ACC112 (cell line): ENCODE measurements at regions not wholly inside any gene's neighbourhood (a gene's known extent, or its start where the extent isn't known, plus 50 kb on each side); places are given as distances from the start of the nearest gene placed in this dataset.

Experiments
- H2AFZ ChIP-seq: fragments of 200-600 bp; sonication (generic); one replicate; pipeline ENCODE4 v1.6.0; 2017; ENCODE audit warnings: antibody characterized with exemption, low read length; ENCODE audit not compliant: unreplicated experiment
- H3K27ac ChIP-seq: fragments of 200-600 bp; sonication (generic); 2 replicates; pipeline ENCODE4 v1.5.1; 2014; ENCODE audit warnings: low read depth, mild to moderate bottlenecking, antibody characterized with exemption, low read length, moderate library complexity
- H3K27me3 ChIP-seq: fragments of 200-600 bp; sonication (generic); 2 replicates; pipeline ENCODE4 v1.6.1; 2014; ENCODE audit warnings: mild to moderate bottlenecking, antibody characterized with exemption, low read length, moderate library complexity, mixed read lengths; ENCODE audit not compliant: insufficient read depth
- H3K36me3 ChIP-seq: fragments of 200-600 bp; sonication (generic); 2 replicates; pipeline ENCODE4 v1.6.1; 2016; ENCODE audit warnings: mild to moderate bottlenecking, antibody characterized with exemption, low read length, moderate library complexity, mixed read lengths; ENCODE audit not compliant: insufficient read depth
- H3K4me1 ChIP-seq: fragments of 200-600 bp; sonication (generic); one replicate; pipeline ENCODE4 v1.6.1; 2016; ENCODE audit warnings: low read length, mixed read lengths; ENCODE audit not compliant: insufficient read depth, unreplicated experiment, control insufficient read depth
- H3K4me3 ChIP-seq: fragments of 200-600 bp; sonication (generic); 2 replicates; pipeline ENCODE4 v1.5.1; 2014; ENCODE audit warnings: mild to moderate bottlenecking, low read depth, low read length
- H3K79me2 ChIP-seq: fragments of 200-600 bp; sonication (generic); one replicate; pipeline ENCODE4 v1.6.0; 2016; ENCODE audit warnings: low read length; ENCODE audit not compliant: control insufficient read depth, unreplicated experiment, insufficient read depth

- Histone ChIP-seq H3K27ac (no peak overlapping the region), H3K4me3 (no peak overlapping the region), H3K4me1 (peaks cover 9% of the 10 kb centered on the region), H3K27me3 (no peaks in the 10 kb centered on the region; the same call in 1 of the 2 replicates), H3K36me3 (no peaks in the 10 kb centered on the region), H3K79me2 (no peaks in the 10 kb centered on the region), H2AFZ (no peak overlapping the region)
Measured at GRCh38 chr18:10067670-10068659, 154.1 kb downstream of the VAPA start.

- no peaks in the 10 kb centered on the region; the same call in 1 of the 2 replicates for H3K27me3 ChIP-seq
- H2AFZ ChIP-seq, result no peak overlapping the region
- H3K4me1 ChIP-seq, result peaks cover 11% of the 10 kb centered on the region
- H3K4me3 ChIP-seq, result no peak overlapping the region
- H3K79me2 ChIP-seq, result no peaks in the 10 kb centered on the region
- no peaks in the 10 kb centered on the region for H3K36me3 ChIP-seq
- no peak overlapping the region for H3K27ac ChIP-seq
Measured at GRCh38 chr18:10068766-10069567, 155.2 kb downstream of the VAPA start.

- H3K4me1 ChIP-seq, result peaks cover 11% of the 10 kb centered on the region
- H3K36me3 ChIP-seq, result no peaks in the 10 kb centered on the region
- no peak overlapping the region for H2AFZ ChIP-seq
- H3K79me2 ChIP-seq, result no peaks in the 10 kb centered on the region
- H3K27me3 ChIP-seq, result no peaks in the 10 kb centered on the region; the same call in 1 of the 2 replicates
- no peak overlapping the region for H3K4me3 ChIP-seq
- H3K27ac ChIP-seq, result no peak overlapping the region
Measured at GRCh38 chr18:10070561-10071000, 156.8 kb downstream of the VAPA start.

GRCh38 chr18:10072671-10073175, 158.9 kb downstream of the VAPA start:
- H3K27me3 ChIP-seq, result no peaks in the 10 kb centered on the region; the same call in 1 of the 2 replicates
- H2AFZ ChIP-seq, result no peak overlapping the region
- no peak overlapping the region for H3K4me3 ChIP-seq
- peaks cover 11% of the 10 kb centered on the region for H3K4me1 ChIP-seq
- H3K36me3 ChIP-seq, result no peaks in the 10 kb centered on the region
- H3K27ac ChIP-seq, result 0 out of 2 replicates have a peak overlapping the region, but pooled peaks have one; percentile 2
- no peaks in the 10 kb centered on the region for H3K79me2 ChIP-seq

GRCh38 chr18:10074110-10074509, 160.3 kb downstream of the VAPA start:
- H3K4me3 ChIP-seq, result no peak overlapping the region
- no peaks in the 10 kb centered on the region for H3K36me3 ChIP-seq

GRCh38 chr18:10074728-10075127, 160.9 kb downstream of the VAPA start:
- Histone ChIP-seq H3K79me2 (no peaks in the 10 kb centered on the region), H3K4me3 (no peak overlapping the region), H3K27ac (no peak overlapping the region), H3K4me1 (peaks cover 11% of the 10 kb centered on the region), H2AFZ (no peak overlapping the region), H3K36me3 (no peaks in the 10 kb centered on the region), H3K27me3 (no peaks in the 10 kb centered on the region; the same call in 1 of the 2 replicates)

More at GRCh38 chr18:10074110-10074509, 160.3 kb downstream of the VAPA start:
- no peak overlapping the region for H3K27ac ChIP-seq
- no peaks in the 10 kb centered on the region for H3K79me2 ChIP-seq
- peaks cover 11% of the 10 kb centered on the region for H3K4me1 ChIP-seq
- no peak overlapping the region for H2AFZ ChIP-seq
- H3K27me3 ChIP-seq, result no peaks in the 10 kb centered on the region; the same call in 1 of the 2 replicates

GRCh38 chr18:10076502-10077030, 162.8 kb downstream of the VAPA start:
- Histone ChIP-seq H3K4me3 (no peak overlapping the region), H3K36me3 (no peaks in the 10 kb centered on the region), H3K4me1 (peaks cover 11% of the 10 kb centered on the region), H2AFZ (no peak overlapping the region), H3K27me3 (no peaks in the 10 kb centered on the region; the same call in 1 of the 2 replicates), H3K27ac (no peak overlapping the region), H3K79me2 (no peaks in the 10 kb centered on the region)

- H3K4me1 ChIP-seq, result peaks cover 2% of the 10 kb centered on the region
- no peak overlapping the region for H2AFZ ChIP-seq
- H3K36me3 ChIP-seq, result no peaks in the 10 kb centered on the region
- H3K4me3 ChIP-seq, result no peak overlapping the region
- no peaks in the 10 kb centered on the region for H3K79me2 ChIP-seq
- H3K27me3 ChIP-seq, result no peaks in the 10 kb centered on the region
- H3K27ac ChIP-seq, result no peak overlapping the region
Measured at GRCh38 chr18:10077986-10078385, 164.2 kb downstream of the VAPA start.

- peaks cover 2% of the 10 kb centered on the region for H3K4me1 ChIP-seq
- no peak overlapping the region for H3K4me3 ChIP-seq
- no peaks in the 10 kb centered on the region for H3K27me3 ChIP-seq
- H3K27ac ChIP-seq, result no peak overlapping the region
- no peak overlapping the region for H2AFZ ChIP-seq
- no peaks in the 10 kb centered on the region for H3K79me2 ChIP-seq
- H3K36me3 ChIP-seq, result no peaks in the 10 kb centered on the region
Measured at GRCh38 chr18:10080372-10080771, 166.6 kb downstream of the VAPA start.

GRCh38 chr18:10081492-10081891, 167.7 kb downstream of the VAPA start:
- Histone ChIP-seq H3K27ac (no peak overlapping the region), H3K4me3 (no peak overlapping the region), H3K36me3 (no peaks in the 10 kb centered on the region), H2AFZ (no peak overlapping the region), H3K4me1 (peaks cover 6% of the 10 kb centered on the region), H3K27me3 (no peaks in the 10 kb centered on the region), H3K79me2 (no peaks in the 10 kb centered on the region)
